Endothelial cell of umbilical vein (primary cell): ENCODE measurements at regions not wholly inside any gene's neighbourhood (a gene's known extent, or its start where the extent isn't known, plus 50 kb on each side); places are given as distances from the start of the nearest gene placed in this dataset.

Experiments used
- POLR2A ChIP-seq: IDR thresholded peaks from 2 replicates; pipeline ENCODE4 v1.6.1; 2012; ENCODE audit warnings: low read depth, mild to moderate bottlenecking, control low read depth, low read length
- TF ChIP-seq, protein P1 (sequence below), 2 donors: IDR thresholded peaks; 1 replicate in 1 of 2; 2 replicates in 1 of 2; pipeline ENCODE4 v1.5.1; 2011; ENCODE audit warnings: low read length in 2 of 2, mild to moderate bottlenecking in 2 of 2, moderate library complexity in 2 of 2, control low read depth in 1 of 2, inconsistent platforms in 1 of 2, low read depth in 1 of 2; ENCODE audit not compliant: insufficient read depth in 1 of 2; ENCODE audit errors: extremely low read depth in 1 of 2

GRCh38 chr13:39811051-39811450 is 155.6 kb downstream of the COG6 start:
- TF ChIP-seq POLR2A, result no peak
- TF ChIP-seq, protein P1, sequence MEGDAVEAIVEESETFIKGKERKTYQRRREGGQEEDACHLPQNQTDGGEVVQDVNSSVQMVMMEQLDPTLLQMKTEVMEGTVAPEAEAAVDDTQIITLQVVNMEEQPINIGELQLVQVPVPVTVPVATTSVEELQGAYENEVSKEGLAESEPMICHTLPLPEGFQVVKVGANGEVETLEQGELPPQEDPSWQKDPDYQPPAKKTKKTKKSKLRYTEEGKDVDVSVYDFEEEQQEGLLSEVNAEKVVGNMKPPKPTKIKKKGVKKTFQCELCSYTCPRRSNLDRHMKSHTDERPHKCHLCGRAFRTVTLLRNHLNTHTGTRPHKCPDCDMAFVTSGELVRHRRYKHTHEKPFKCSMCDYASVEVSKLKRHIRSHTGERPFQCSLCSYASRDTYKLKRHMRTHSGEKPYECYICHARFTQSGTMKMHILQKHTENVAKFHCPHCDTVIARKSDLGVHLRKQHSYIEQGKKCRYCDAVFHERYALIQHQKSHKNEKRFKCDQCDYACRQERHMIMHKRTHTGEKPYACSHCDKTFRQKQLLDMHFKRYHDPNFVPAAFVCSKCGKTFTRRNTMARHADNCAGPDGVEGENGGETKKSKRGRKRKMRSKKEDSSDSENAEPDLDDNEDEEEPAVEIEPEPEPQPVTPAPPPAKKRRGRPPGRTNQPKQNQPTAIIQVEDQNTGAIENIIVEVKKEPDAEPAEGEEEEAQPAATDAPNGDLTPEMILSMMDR (IDR thresholded peaks at IDR 0.05; ENCODE audit: extremely low read depth in 1 of 2, insufficient read depth in 1 of 2, low read depth in 1 of 2, low read length in 2 of 2), result no peak
